H9 (cell line): ENCODE measurements at regions not wholly inside any gene's neighbourhood (a gene's known extent, or its start where the extent isn't known, plus 50 kb on each side); places are given as distances from the start of the nearest gene placed in this dataset.

Experiments
- DNase-seq: peaks from one replicate; pipeline ENCODE4 v3.0.0-alpha.2; 2017
- H2AFZ ChIP-seq: one replicate; pipeline ENCODE4 v1.6.1; 2013; ENCODE audit warnings: mild to moderate bottlenecking, low read length, control low read depth, moderate library complexity
- H2AK5ac ChIP-seq: 2 replicates; pipeline ENCODE4 v1.6.1; 2013; ENCODE audit warnings: low read length, control low read depth, mixed read lengths; ENCODE audit not compliant: insufficient read length
- H2BK120ac ChIP-seq: one replicate; pipeline ENCODE4 v1.6.1; 2013; ENCODE audit warnings: low read depth, mild to moderate bottlenecking, low read length, control low read depth, inconsistent platforms; ENCODE audit not compliant: poor library complexity, severe bottlenecking
- H2BK12ac ChIP-seq: 2 replicates; pipeline ENCODE4 v1.6.1; 2013; ENCODE audit warnings: low read length, control low read depth, mixed read lengths, low read depth; ENCODE audit not compliant: insufficient read length
- H2BK15ac ChIP-seq: 2 replicates; pipeline ENCODE4 v1.6.1; 2013; ENCODE audit warnings: low read depth, low read length, control low read depth
- H2BK20ac ChIP-seq: one replicate; pipeline ENCODE4 v1.6.1; 2013; ENCODE audit warnings: low read depth, mild to moderate bottlenecking, low read length, control low read depth, inconsistent platforms; ENCODE audit not compliant: poor library complexity, severe bottlenecking
- H2BK5ac ChIP-seq: 2 replicates; pipeline ENCODE4 v1.6.1; 2013; ENCODE audit warnings: low read length, control low read depth, mixed read lengths; ENCODE audit not compliant: insufficient read length
- H3K14ac ChIP-seq: 2 replicates; pipeline ENCODE4 v1.6.1; 2013; ENCODE audit warnings: low read length, control low read depth; ENCODE audit not compliant: insufficient read depth
- H3K18ac ChIP-seq: 2 replicates; pipeline ENCODE4 v1.6.1; 2013; ENCODE audit warnings: low read depth, mild to moderate bottlenecking, mixed read lengths, low read length, control low read depth; ENCODE audit not compliant: insufficient read length
- H3K23ac ChIP-seq: 2 replicates; pipeline ENCODE4 v1.6.1; 2013; ENCODE audit warnings: low read length, control low read depth, mixed read lengths, low read depth; ENCODE audit not compliant: insufficient read length
- H3K23me2 ChIP-seq: 2 replicates; pipeline ENCODE4 v1.6.1; 2013; ENCODE audit warnings: low read depth, mild to moderate bottlenecking, mixed read lengths, low read length, control low read depth; ENCODE audit not compliant: insufficient read length, poor library complexity, severe bottlenecking
- H3K27ac ChIP-seq: 2 replicates; pipeline ENCODE4 v1.5.1; 2013; ENCODE audit warnings: low read length, control low read depth, mixed read lengths, low read depth; ENCODE audit not compliant: insufficient read length
- H3K27me3 ChIP-seq: 2 replicates; pipeline ENCODE4 v1.6.1; 2013; ENCODE audit warnings: low read length, control low read depth, inconsistent platforms; ENCODE audit not compliant: insufficient read depth
- H3K4ac ChIP-seq: 2 replicates; pipeline ENCODE4 v1.6.1; 2013; ENCODE audit warnings: low read depth, mild to moderate bottlenecking, control low read depth, inconsistent platforms, low read length, moderate library complexity
- H3K4me1 ChIP-seq: 2 replicates; pipeline ENCODE4 v1.6.1; 2013; ENCODE audit warnings: low read length, control low read depth, inconsistent platforms; ENCODE audit not compliant: insufficient read depth
- H3K4me2 ChIP-seq: 2 replicates; pipeline ENCODE4 v1.6.1; 2013; ENCODE audit warnings: low read length, control low read depth, mixed read lengths; ENCODE audit not compliant: insufficient read length, insufficient read depth
- H3K56ac ChIP-seq: 2 replicates; pipeline ENCODE4 v1.6.1; 2013; ENCODE audit warnings: low read depth, mild to moderate bottlenecking, mixed read lengths, low read length, control low read depth; ENCODE audit not compliant: insufficient read length
- H3K79me1 ChIP-seq: 2 replicates; pipeline ENCODE4 v1.6.1; 2013; ENCODE audit warnings: low read depth, mild to moderate bottlenecking, moderate library complexity, low read length, control low read depth, inconsistent platforms; ENCODE audit not compliant: insufficient read depth, poor library complexity, severe bottlenecking
- H3K79me2 ChIP-seq: 2 replicates; pipeline ENCODE4 v1.6.1; 2013; ENCODE audit warnings: low read length, control low read depth, inconsistent platforms; ENCODE audit not compliant: insufficient read depth
- H3K9ac ChIP-seq: 2 replicates; pipeline ENCODE4 v1.6.1; 2013; ENCODE audit warnings: low read length, control low read depth, mixed read lengths; ENCODE audit not compliant: insufficient read length; ENCODE audit errors: extremely low read depth
- H3K9me3 ChIP-seq: one replicate; pipeline ENCODE4 v1.6.1; 2013; ENCODE audit warnings: low read depth, low read length, inconsistent platforms; ENCODE audit not compliant: control insufficient read depth
- H3T11ph ChIP-seq: one replicate; pipeline ENCODE4 v1.6.1; 2013; ENCODE audit warnings: mild to moderate bottlenecking, low read length, control low read depth, inconsistent platforms
- H4K20me1 ChIP-seq: one replicate; pipeline ENCODE4 v1.6.1; 2013; ENCODE audit not compliant: control insufficient read depth, insufficient read length, insufficient read depth
- H4K5ac ChIP-seq: 2 replicates; pipeline ENCODE4 v1.6.1; 2013; ENCODE audit warnings: low read depth, mild to moderate bottlenecking, mixed read lengths, low read length, control low read depth; ENCODE audit not compliant: insufficient read length
- H4K8ac ChIP-seq: replicated peaks from 2 replicates; pipeline ENCODE4 v1.6.1; 2013; ENCODE audit warnings: low read length, control low read depth, mixed read lengths, low read depth; ENCODE audit not compliant: insufficient read length
- H4K91ac ChIP-seq: 2 replicates; pipeline ENCODE4 v1.6.1; 2013; ENCODE audit warnings: low read depth, mild to moderate bottlenecking, moderate library complexity, mixed read lengths, low read length, control low read depth; ENCODE audit not compliant: insufficient read length
- H3K27ac Mint-ChIP-seq, 3 experiments: 2 replicates in 2 of 3; 3 replicates in 1 of 3; pipeline ENCODE4 v1.8.0; 2020 to 2021; ENCODE audit warnings: mixed read lengths in 3 of 3, mild to moderate bottlenecking in 1 of 3, moderate library complexity in 1 of 3
- H3K27me3 Mint-ChIP-seq: 2 replicates; pipeline ENCODE4 v1.8.0; 2021; ENCODE audit warnings: low read depth, mild to moderate bottlenecking, moderate library complexity, mixed read lengths
- H3K36me3 Mint-ChIP-seq, 3 experiments: 2 replicates in 2 of 3; 3 replicates in 1 of 3; pipeline ENCODE4 v1.8.0; 2020 to 2021; ENCODE audit warnings: low read depth in 3 of 3, mixed read lengths in 3 of 3; ENCODE audit not compliant: insufficient read depth in 1 of 3
- H3K4me1 Mint-ChIP-seq, 2 experiments: 2 replicates each; pipeline ENCODE4 v1.8.0; 2020; ENCODE audit warnings: mixed read lengths in 2 of 2
- H3K4me3 Mint-ChIP-seq, 2 experiments: 2 replicates in 1 of 2; 3 replicates in 1 of 2; pipeline ENCODE4 v1.8.0; 2020 to 2021; ENCODE audit warnings: mild to moderate bottlenecking in 2 of 2, mixed read lengths in 2 of 2, moderate library complexity in 1 of 2
- H3K9me3 Mint-ChIP-seq, 2 experiments: 2 replicates in 1 of 2; 3 replicates in 1 of 2; pipeline ENCODE4 v1.8.0; 2020; ENCODE audit warnings: mild to moderate bottlenecking in 2 of 2, mixed read lengths in 2 of 2, moderate library complexity in 1 of 2
- WGBS: extraction: QIAGEN DNeasy Blood & Tissue Kit; methylation state at CpG from one replicate; pipeline ENCODE4 v1.1.7; 2013; ENCODE audit warnings: missing lambda C conversion rate, low lambda C conversion rate, mixed read lengths; ENCODE audit not compliant: insufficient read length; ENCODE audit errors: extremely low coverage; 5-methylcytosine and 5-hydroxymethylcytosine counted together
- TF ChIP-seq, protein P1 (sequence below): fragments of 200-600 bp; sonication (generic); conservative IDR thresholded peaks from 3 replicates; pipeline ENCODE4 v1.8.0; 2021; ENCODE audit warnings: antibody characterized with exemption, mild to moderate bottlenecking

DNA sequence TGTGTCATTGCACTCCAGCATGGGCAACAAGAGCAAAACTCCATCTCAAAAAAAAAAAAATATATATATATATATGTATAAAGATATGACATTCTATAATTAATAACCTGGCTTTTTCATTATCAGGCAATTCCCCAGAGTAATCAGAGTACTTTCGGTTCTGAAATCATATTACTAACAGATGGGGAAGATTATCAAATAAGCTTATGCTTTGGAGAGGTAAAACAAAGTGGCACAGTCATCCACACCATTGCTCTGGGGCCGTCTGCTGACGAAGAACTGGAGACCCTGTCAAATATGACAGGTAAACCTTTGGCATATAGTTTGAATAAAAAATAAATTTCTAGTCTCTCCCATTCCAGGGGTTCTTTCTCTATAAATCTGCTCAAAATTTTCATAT is 58.5 kb upstream of the SH3GLB1 start:
- no peak overlapping the region for H2BK12ac ChIP-seq
- no peaks in the 10 kb centered on the region for H3K79me1 ChIP-seq
- H3K79me2 ChIP-seq = no peaks in the 10 kb centered on the region
- H3K23me2 ChIP-seq = no peaks in the 10 kb centered on the region
- H3K9me3 ChIP-seq = no peaks in the 10 kb centered on the region
- no peaks in the 10 kb centered on the region for H3K4me1 Mint-ChIP-seq
- H2BK15ac ChIP-seq = no peak overlapping the region
- no peak overlapping the region for H3K4ac ChIP-seq
- H3K36me3 Mint-ChIP-seq = no peaks in the 10 kb centered on the region
- no peaks in the 10 kb centered on the region for H3K27me3 ChIP-seq
- no peaks in the 10 kb centered on the region for H3K27me3 Mint-ChIP-seq
- H2BK120ac ChIP-seq = no peak overlapping the region
- H2BK5ac ChIP-seq = no peak overlapping the region
- H3K56ac ChIP-seq = no peak overlapping the region
- DNase-seq = no peak
- H2AK5ac ChIP-seq = no peak overlapping the region
- no peak overlapping the region for H4K91ac ChIP-seq
- no peak overlapping the region for H2BK20ac ChIP-seq
- no peak overlapping the region for H3K14ac ChIP-seq
- H4K5ac ChIP-seq = no peak overlapping the region
- TF ChIP-seq, protein P1, sequence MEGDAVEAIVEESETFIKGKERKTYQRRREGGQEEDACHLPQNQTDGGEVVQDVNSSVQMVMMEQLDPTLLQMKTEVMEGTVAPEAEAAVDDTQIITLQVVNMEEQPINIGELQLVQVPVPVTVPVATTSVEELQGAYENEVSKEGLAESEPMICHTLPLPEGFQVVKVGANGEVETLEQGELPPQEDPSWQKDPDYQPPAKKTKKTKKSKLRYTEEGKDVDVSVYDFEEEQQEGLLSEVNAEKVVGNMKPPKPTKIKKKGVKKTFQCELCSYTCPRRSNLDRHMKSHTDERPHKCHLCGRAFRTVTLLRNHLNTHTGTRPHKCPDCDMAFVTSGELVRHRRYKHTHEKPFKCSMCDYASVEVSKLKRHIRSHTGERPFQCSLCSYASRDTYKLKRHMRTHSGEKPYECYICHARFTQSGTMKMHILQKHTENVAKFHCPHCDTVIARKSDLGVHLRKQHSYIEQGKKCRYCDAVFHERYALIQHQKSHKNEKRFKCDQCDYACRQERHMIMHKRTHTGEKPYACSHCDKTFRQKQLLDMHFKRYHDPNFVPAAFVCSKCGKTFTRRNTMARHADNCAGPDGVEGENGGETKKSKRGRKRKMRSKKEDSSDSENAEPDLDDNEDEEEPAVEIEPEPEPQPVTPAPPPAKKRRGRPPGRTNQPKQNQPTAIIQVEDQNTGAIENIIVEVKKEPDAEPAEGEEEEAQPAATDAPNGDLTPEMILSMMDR = no peak
- H3K9ac ChIP-seq = no peak overlapping the region
- H3K4me1 ChIP-seq = no peaks in the 10 kb centered on the region
- H3K4me2 ChIP-seq = no peak overlapping the region
- no peaks in the 10 kb centered on the region for H4K20me1 ChIP-seq
- no peak overlapping the region for H3K4me3 Mint-ChIP-seq
- H3K27ac ChIP-seq = no peak overlapping the region
- WGBS = no CpG with 5 or more reads among the region's 3 CpGs
- no peak overlapping the region for H3K27ac Mint-ChIP-seq
- no peak overlapping the region for H2AFZ ChIP-seq
- H3T11ph ChIP-seq = no peak overlapping the region
- H3K18ac ChIP-seq = no peak overlapping the region
- H4K8ac ChIP-seq = no peak overlapping the region
- no peaks in the 10 kb centered on the region for H3K9me3 Mint-ChIP-seq
- no peak overlapping the region for H3K23ac ChIP-seq
